OCI-LY7 (cell line): ENCODE measurements at regions not wholly inside any gene's neighbourhood (a gene's known extent, or its start where the extent isn't known, plus 50 kb on each side); places are given as distances from the start of the nearest gene placed in this dataset.

Source experiments
- CTCF ChIP-seq: fragments of 200-600 bp; sonication (generic); conservative IDR thresholded peaks from 2 replicates; pipeline ENCODE4 v1.5.1; 2014; ENCODE audit warnings: mild to moderate bottlenecking, antibody characterized with exemption, low read length, moderate library complexity, mixed read lengths
- EZH2phosphoT487 ChIP-seq: fragments of 200-600 bp; sonication (generic); IDR thresholded peaks from 2 replicates; pipeline ENCODE4 v1.6.1; 2018; ENCODE audit warnings: low read depth, borderline replicate concordance, mild to moderate bottlenecking, mixed run types, antibody characterized with exemption, low read length, moderate library complexity, mixed read lengths

- no peak for TF ChIP-seq CTCF
- TF ChIP-seq EZH2phosphoT487, result no peak
Observed at GRCh38 chr1:199218065-199218464, 579.2 kb downstream of the PTPRC start.
